ENCODE measurements at regions not wholly inside any gene's neighbourhood (a gene's known extent, or its start where the extent isn't known, plus 50 kb on each side); places are given as distances from the start of the nearest gene placed in this dataset.

- CTCF ChIA-PET (ENCODE audit: unreplicated experiment), result no interaction called here
- Histone ChIP-seq H4K20me1 (ENCODE audit: insufficient read depth, low read length) (no peaks in the 10 kb centered on the region), H2AFZ (ENCODE audit: low read length) (no peak overlapping the region), H3K36me3 (ENCODE audit: insufficient read depth, low read length) (no peaks in the 10 kb centered on the region), H3K9me3 (ENCODE audit: low read length) (no peaks in the 10 kb centered on the region), H3K9me2 (ENCODE audit: insufficient read depth, low read length) (no peaks in the 10 kb centered on the region), H3K79me2 (ENCODE audit: insufficient read depth, low read depth, low read length) (no peaks in the 10 kb centered on the region), H3K4me1 (ENCODE audit: insufficient read depth, low read length, poor library complexity, severe bottlenecking) (no peaks in the 10 kb centered on the region), H3K27ac (ENCODE audit: low read depth, low read length, poor library complexity, severe bottlenecking) (no peak overlapping the region), H3K4me2 (ENCODE audit: low read length) (no peak overlapping the region), H3K4me3 (ENCODE audit: low read depth, low read length, poor library complexity, severe bottlenecking) (no peak overlapping the region)
- intact Hi-C loops (cut with micrococcal nuclease; ENCODE audit: unreplicated experiment), result no loop called here
- TF ChIP-seq EZH2phosphoT487 (IDR thresholded peaks at IDR 0.05; ENCODE audit: borderline replicate concordance, low read depth, low read length) (no peak), CTCF (conservative IDR thresholded peaks at IDR 0.05; ENCODE audit: low read length) (no peak)
- BruUV-seq (replicated peaks), result no TSS peak
- POLR2A ChIA-PET, result interaction anchor here (0.6 kb wide), 1 partner anchor 249 kb away, joined by 3 read pairs; no protein-coding TSS in a partner anchor
- no peak for DNase-seq (ENCODE audit: low spot score)
Measured at GRCh38 chr6:6978731-6979130, 129.0 kb upstream of the RREB1 start.

- no peaks in the 10 kb centered on the region for H3K9me3 ChIP-seq (ENCODE audit: low read length)
- H3K27ac ChIP-seq (ENCODE audit: low read depth, low read length, poor library complexity, severe bottlenecking), result no peak overlapping the region
- H3K36me3 ChIP-seq (ENCODE audit: insufficient read depth, low read length), result no peaks in the 10 kb centered on the region
- no peak overlapping the region for H3K4me2 ChIP-seq (ENCODE audit: low read length)
- no peaks in the 10 kb centered on the region for H3K79me2 ChIP-seq (ENCODE audit: insufficient read depth, low read depth, low read length)
- intact Hi-C loops (cut with micrococcal nuclease; ENCODE audit: unreplicated experiment), result no loop called here
- BruUV-seq (replicated peaks), result no TSS peak
- H4K20me1 ChIP-seq (ENCODE audit: insufficient read depth, low read length), result no peaks in the 10 kb centered on the region
- H2AFZ ChIP-seq (ENCODE audit: low read length), result no peak overlapping the region
- no peaks in the 10 kb centered on the region for H3K4me1 ChIP-seq (ENCODE audit: insufficient read depth, low read length, poor library complexity, severe bottlenecking)
- POLR2A ChIA-PET, result no interaction called here
- TF ChIP-seq CTCF (conservative IDR thresholded peaks at IDR 0.05; ENCODE audit: low read length), result no peak
- TF ChIP-seq EZH2phosphoT487 (IDR thresholded peaks at IDR 0.05; ENCODE audit: borderline replicate concordance, low read depth, low read length), result no peak
- CTCF ChIA-PET (ENCODE audit: unreplicated experiment), result no interaction called here
- H3K4me3 ChIP-seq (ENCODE audit: low read depth, low read length, poor library complexity, severe bottlenecking), result no peak overlapping the region
- no peaks in the 10 kb centered on the region for H3K9me2 ChIP-seq (ENCODE audit: insufficient read depth, low read length)
- DNase-seq (ENCODE audit: low spot score), result no peak
Measured at GRCh38 chr6:6980999-6981597, 126.7 kb upstream of the RREB1 start.

DNA sequence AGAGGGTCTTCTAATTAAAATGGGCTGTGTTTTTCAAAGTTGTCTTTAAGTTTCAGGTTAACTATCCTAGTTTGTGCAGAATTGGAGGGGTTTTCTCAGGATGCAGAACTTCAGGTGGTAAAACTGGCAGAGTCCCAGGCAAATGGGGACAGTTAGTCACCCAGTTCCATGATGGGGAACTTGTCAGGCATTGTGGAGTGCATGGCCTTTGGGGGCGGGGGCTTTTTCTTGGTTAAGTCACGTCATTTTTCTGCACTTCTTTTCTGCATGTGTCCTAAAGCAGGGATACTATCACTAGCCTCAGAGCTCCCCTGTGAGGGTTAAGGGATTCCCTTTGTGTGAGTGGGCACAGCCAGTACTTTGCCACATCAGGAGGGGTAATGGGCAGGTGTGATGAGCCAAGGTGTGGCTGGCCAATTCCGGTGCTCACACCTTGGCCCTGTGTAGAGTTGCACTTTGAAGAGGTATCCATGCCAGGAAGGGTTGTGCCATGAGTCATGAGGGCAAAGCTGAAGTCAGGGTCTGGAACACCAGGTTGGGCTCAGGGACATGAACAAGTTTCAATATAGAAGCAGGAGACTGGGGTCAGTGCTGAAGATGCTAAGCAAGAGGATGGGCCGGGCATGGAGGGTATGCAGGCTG is 126.0 kb upstream of the RREB1 start:
- TF ChIP-seq EZH2phosphoT487 (IDR thresholded peaks at IDR 0.05; ENCODE audit: borderline replicate concordance, low read depth, low read length) (no peak), CTCF (conservative IDR thresholded peaks at IDR 0.05; ENCODE audit: low read length) (no peak)
- CTCF ChIA-PET (ENCODE audit: unreplicated experiment), result no interaction called here
- no peak overlapping the region for H2AFZ ChIP-seq (ENCODE audit: low read length)
- no peak for DNase-seq (ENCODE audit: low spot score)
- no peaks in the 10 kb centered on the region for H3K36me3 ChIP-seq (ENCODE audit: insufficient read depth, low read length)
- intact Hi-C loops (cut with micrococcal nuclease; ENCODE audit: unreplicated experiment), result no loop called here
- no peaks in the 10 kb centered on the region for H3K4me1 ChIP-seq (ENCODE audit: insufficient read depth, low read length, poor library complexity, severe bottlenecking)
- POLR2A ChIA-PET, result no interaction called here
- no peak overlapping the region for H3K4me3 ChIP-seq (ENCODE audit: low read depth, low read length, poor library complexity, severe bottlenecking)
- no peaks in the 10 kb centered on the region for H4K20me1 ChIP-seq (ENCODE audit: insufficient read depth, low read length)
- no peaks in the 10 kb centered on the region for H3K9me3 ChIP-seq (ENCODE audit: low read length)
- no peak overlapping the region for H3K27ac ChIP-seq (ENCODE audit: low read depth, low read length, poor library complexity, severe bottlenecking)
- no peaks in the 10 kb centered on the region for H3K9me2 ChIP-seq (ENCODE audit: insufficient read depth, low read length)
- H3K4me2 ChIP-seq (ENCODE audit: low read length), result no peak overlapping the region
- no TSS peak for BruUV-seq (replicated peaks)
- H3K79me2 ChIP-seq (ENCODE audit: insufficient read depth, low read depth, low read length), result no peaks in the 10 kb centered on the region
